Transverse colon (tissue), 4 donors: ENCODE measurements at regions not wholly inside any gene's neighbourhood (a gene's known extent, or its start where the extent isn't known, plus 50 kb on each side); places are given as distances from the start of the nearest gene placed in this dataset.

Experiments used
- DNase-seq: peaks from one replicate; pipeline ENCODE4 v3.0.0-alpha.2; 2019
- H3K27ac ChIP-seq, 4 donors: fragments of 200-600 bp; sonication (generic); 2 replicates each; pipeline ENCODE4 v1.5.1; 2016 to 2018; ENCODE audit warnings: inconsistent platforms in 4 of 4
- H3K27me3 ChIP-seq: fragments of 200-600 bp; sonication (generic); 2 replicates; pipeline ENCODE4 v1.5.1; 2017; ENCODE audit warnings: inconsistent platforms
- H3K36me3 ChIP-seq, 4 donors: fragments of 200-600 bp; sonication (generic); 2 replicates each; pipeline ENCODE4 v1.5.1; 2017 to 2019; ENCODE audit warnings: inconsistent platforms in 4 of 4
- H3K4me1 ChIP-seq, 4 donors: fragments of 200-600 bp; sonication (generic); 2 replicates each; pipeline ENCODE4 v1.5.1; 2017 to 2020; ENCODE audit warnings: inconsistent platforms in 4 of 4
- H3K4me3 ChIP-seq, 4 donors: fragments of 200-600 bp; sonication (generic); 1 replicate in 1 of 4; 2 replicates in 3 of 4; pipeline versions ENCODE4 v1.5.1 to v1.6.1; 2017 to 2019; ENCODE audit warnings: inconsistent platforms in 4 of 4
- H3K9me3 ChIP-seq, 2 donors: fragments of 200-600 bp; sonication (generic); 2 replicates each; pipeline ENCODE4 v1.5.1; 2017 to 2019; ENCODE audit warnings: inconsistent platforms in 2 of 2
- EP300 ChIP-seq: sonication (generic); formaldehyde crosslinking; IDR thresholded peaks from one replicate; pipeline ENCODE4 v1.6.1; 2017; ENCODE audit warnings: antibody characterized with exemption, low read depth
- POLR2A ChIP-seq: fragments of 450-650 bp; IDR thresholded peaks from one replicate; pipeline ENCODE4 v1.6.1; 2016; ENCODE audit warnings: antibody characterized with exemption, mild to moderate bottlenecking, moderate library complexity
- POLR2AphosphoS5 ChIP-seq, 3 donors: sonication (generic); formaldehyde crosslinking; IDR thresholded peaks; one replicate each; pipeline ENCODE4 v1.6.1; 2016; ENCODE audit warnings: antibody characterized with exemption in 3 of 3
- WGBS, 2 donors: methylation state at CpG; one replicate each; pipeline ENCODE4 v1.1.5; 2018; ENCODE audit warnings: low coverage in 1 of 2; 5-methylcytosine and 5-hydroxymethylcytosine counted together
- in situ Hi-C, 4 donors: fragments of 200-750 bp; cut with MboI; loops; one replicate each; pipeline versions ENCODE4 v1.15.0 to v1.15.1; 2017; ENCODE audit warnings: low sequenced_read_pairs in 3 of 4, low pct_ligation_motif_present in 1 of 4, low pct_unique_long_range_greater_than_20kb in 1 of 4
- intact Hi-C: fragments of 100-400 bp; cut with DNase I; formaldehyde crosslinking; loops from one replicate; pipeline ENCODE4 v1.15.1; 2023; ENCODE audit warnings: low total_unique reads
- TF ChIP-seq, protein P1 (sequence below), 5 experiments: fragments of 200-600 bp in 3 of 5; fragments of 450-650 bp in 2 of 5; sonication (generic) in 3 of 5; IDR thresholded peaks; 1 replicate in 2 of 5; 2 replicates in 3 of 5; pipeline ENCODE4 v1.5.1; 2016 to 2017; ENCODE audit warnings: antibody characterized with exemption in 5 of 5, inconsistent platforms in 3 of 5, mild to moderate bottlenecking in 2 of 5, moderate library complexity in 1 of 5

DNA sequence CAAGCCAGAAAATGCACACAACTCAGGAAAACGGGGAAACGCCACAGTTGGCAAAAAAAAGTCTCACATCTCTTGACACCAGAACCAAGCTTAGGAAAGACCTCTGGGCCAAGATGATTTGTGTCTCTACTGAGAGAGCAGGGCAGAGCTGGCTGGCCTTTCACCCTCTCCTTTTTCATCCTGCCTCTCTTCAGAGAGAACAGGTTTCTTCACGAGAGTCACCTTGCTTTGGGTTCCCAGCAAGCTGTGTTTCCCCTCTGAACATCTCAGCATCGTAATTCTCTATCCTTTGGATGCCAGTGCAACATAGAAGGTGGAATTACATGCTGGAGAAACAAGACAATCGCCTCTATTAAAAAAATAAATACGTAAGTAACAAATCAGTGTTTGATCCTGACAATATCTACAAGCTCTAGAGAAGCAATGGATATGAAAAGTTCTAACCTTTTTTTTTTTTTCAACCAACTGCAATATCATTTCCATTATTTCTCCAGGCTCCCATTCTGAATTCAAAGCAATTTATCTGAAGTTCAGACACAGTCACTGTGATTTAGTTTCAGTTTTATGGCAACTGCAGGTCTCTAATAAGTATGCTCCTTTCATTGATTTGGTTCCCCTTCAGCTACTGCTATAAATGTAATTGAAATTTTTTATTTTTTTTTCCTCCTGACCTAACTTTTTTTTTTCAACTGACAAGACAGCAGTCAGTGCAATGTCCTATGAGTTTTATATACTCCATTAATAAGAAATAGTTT lies 708.6 kb downstream of the DTWD2 start:
- no peaks in the 10 kb centered on the region for H3K36me3 ChIP-seq

DNA sequence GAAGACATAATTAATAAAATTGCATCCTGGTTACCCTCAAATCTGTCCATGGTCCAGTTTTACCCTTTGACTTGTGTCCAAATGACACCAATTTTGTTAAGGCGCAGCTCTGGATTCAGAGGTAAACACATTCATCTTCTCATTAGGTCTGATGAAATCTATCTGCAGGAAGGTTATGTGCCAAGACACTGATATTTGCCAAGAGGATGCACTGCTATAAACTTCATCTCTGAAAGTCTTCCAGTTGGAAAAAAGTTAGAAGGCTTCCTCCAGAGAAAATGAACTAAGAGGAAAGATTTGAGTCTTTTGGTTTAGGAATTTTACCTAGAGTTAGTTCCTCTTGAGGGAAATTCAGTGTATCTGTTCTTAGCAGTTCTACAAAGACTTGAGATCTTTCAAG lies 717.8 kb downstream of the DTWD2 start:
- H3K27ac ChIP-seq: peak overlapping the region in 1 of 4 donors; percentile 20
- 29 to 54% methylated on average over 1 of the region's 1 CpG for WGBS, 2 donors
- peaks cover 0 to 5% (median 0%) of the 10 kb centered on the region in 4 donors for H3K4me1 ChIP-seq
- no peak overlapping the region for H3K4me3 ChIP-seq
- TF ChIP-seq POLR2A (no peak), POLR2AphosphoS5 (IDR thresholded peaks at IDR 0.05) (no peak)
- TF ChIP-seq, protein P1, sequence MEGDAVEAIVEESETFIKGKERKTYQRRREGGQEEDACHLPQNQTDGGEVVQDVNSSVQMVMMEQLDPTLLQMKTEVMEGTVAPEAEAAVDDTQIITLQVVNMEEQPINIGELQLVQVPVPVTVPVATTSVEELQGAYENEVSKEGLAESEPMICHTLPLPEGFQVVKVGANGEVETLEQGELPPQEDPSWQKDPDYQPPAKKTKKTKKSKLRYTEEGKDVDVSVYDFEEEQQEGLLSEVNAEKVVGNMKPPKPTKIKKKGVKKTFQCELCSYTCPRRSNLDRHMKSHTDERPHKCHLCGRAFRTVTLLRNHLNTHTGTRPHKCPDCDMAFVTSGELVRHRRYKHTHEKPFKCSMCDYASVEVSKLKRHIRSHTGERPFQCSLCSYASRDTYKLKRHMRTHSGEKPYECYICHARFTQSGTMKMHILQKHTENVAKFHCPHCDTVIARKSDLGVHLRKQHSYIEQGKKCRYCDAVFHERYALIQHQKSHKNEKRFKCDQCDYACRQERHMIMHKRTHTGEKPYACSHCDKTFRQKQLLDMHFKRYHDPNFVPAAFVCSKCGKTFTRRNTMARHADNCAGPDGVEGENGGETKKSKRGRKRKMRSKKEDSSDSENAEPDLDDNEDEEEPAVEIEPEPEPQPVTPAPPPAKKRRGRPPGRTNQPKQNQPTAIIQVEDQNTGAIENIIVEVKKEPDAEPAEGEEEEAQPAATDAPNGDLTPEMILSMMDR (IDR thresholded peaks at IDR 0.05): no peak
- H3K36me3 ChIP-seq: no peaks in the 10 kb centered on the region
- intact Hi-C loops: no loop called here
- no peaks in the 10 kb centered on the region for H3K9me3 ChIP-seq
- no peaks in the 10 kb centered on the region for H3K27me3 ChIP-seq
- in situ Hi-C loops: no loop called here
- DNase-seq: no peak

More for the DNA sequence above, 708.6 kb downstream of the DTWD2 start:
- H3K27me3 ChIP-seq: no peaks in the 10 kb centered on the region
- DNase-seq: no peak
- TF ChIP-seq POLR2A: no peak
- TF ChIP-seq POLR2AphosphoS5 (IDR thresholded peaks at IDR 0.05): no peak
- TF ChIP-seq EP300: no peak
- TF ChIP-seq, protein P1 (IDR thresholded peaks at IDR 0.05): no peak
- WGBS, 2 donors: 73 to 83% methylated on average over 3 to 6 of the region's 6 CpGs
- H3K4me3 ChIP-seq: no peak overlapping the region
- no peaks in the 10 kb centered on the region for H3K4me1 ChIP-seq
- no peak overlapping the region for H3K27ac ChIP-seq
- intact Hi-C loops: no loop called here
- H3K9me3 ChIP-seq: no peaks in the 10 kb centered on the region
- in situ Hi-C loops: no loop called here

DNA sequence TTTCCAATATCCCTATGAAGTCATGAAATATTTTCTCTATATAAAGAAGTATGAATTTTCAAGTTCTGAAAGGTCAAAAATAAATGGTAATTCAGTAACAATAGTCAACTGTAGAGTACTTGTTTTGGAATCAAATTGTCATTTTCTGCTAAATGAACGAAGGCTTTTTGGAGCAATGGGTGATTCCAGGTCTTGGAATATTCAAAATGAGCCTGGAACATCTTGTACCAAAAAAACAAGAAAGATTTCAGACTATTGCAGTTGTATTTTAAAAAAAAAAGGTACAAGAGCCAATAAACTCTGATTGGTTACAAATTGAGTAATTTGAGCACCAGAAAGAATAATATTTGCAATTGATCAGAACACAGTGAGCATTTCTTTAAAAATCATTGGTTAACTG lies 730.1 kb downstream of the DTWD2 start:
- intact Hi-C loops (no loop called here), in situ Hi-C loops (no loop called here)
- Histone ChIP-seq H3K27ac (no peak overlapping the region), H3K4me1 (no peaks in the 10 kb centered on the region), H3K36me3 (peaks cover 0 to 1% (median 0%) of the 10 kb centered on the region in 4 donors), H3K4me3 (no peak overlapping the region), H3K27me3 (no peaks in the 10 kb centered on the region), H3K9me3 (no peaks in the 10 kb centered on the region)
- WGBS, 2 donors: 67 to 77% methylated on average over 1 of the region's 1 CpG
- no peak for DNase-seq
- no peak for TF ChIP-seq EP300
- no peak for TF ChIP-seq POLR2A
- TF ChIP-seq POLR2AphosphoS5 (IDR thresholded peaks at IDR 0.05): no peak
- TF ChIP-seq, protein P1 (IDR thresholded peaks at IDR 0.05): no peak

DNA sequence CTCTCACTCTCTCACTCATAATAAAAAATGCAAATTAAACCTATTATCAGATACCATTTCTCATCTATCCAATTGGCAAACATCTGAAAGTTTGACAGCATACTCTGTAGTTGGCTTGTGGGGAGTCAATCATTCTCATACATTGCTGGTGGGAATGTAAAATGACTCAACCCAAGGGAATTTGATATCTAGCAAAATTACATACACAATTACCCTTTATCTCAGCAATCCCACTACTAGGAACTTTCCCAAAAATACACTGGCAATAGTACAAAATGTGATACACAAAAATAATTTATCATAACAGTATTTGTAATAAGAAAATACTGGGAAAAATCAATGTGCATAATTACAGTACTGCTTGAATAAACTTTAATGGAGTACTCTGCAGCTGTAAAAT lies 731.3 kb downstream of the DTWD2 start:
- no peak for TF ChIP-seq POLR2A
- TF ChIP-seq, protein P1 (IDR thresholded peaks at IDR 0.05): no peak
- no peak for TF ChIP-seq EP300
- no peak for TF ChIP-seq POLR2AphosphoS5 (IDR thresholded peaks at IDR 0.05)
- in situ Hi-C loops: no loop called here
- intact Hi-C loops: no loop called here

More for the DNA sequence above, 731.3 kb downstream of the DTWD2 start:
- no peak overlapping the region for H3K27ac ChIP-seq
- H3K4me1 ChIP-seq: no peaks in the 10 kb centered on the region
- no peak overlapping the region for H3K4me3 ChIP-seq
- no peak for DNase-seq
- no peaks in the 10 kb centered on the region for H3K27me3 ChIP-seq
- peaks cover 0 to 1% (median 0%) of the 10 kb centered on the region in 4 donors for H3K36me3 ChIP-seq
- peaks cover 0 to 3% of the 10 kb centered on the region in 2 donors for H3K9me3 ChIP-seq
